ENCODE measurements at regions not wholly inside any gene's neighbourhood (a gene's known extent, or its start where the extent isn't known, plus 50 kb on each side); places are given as distances from the start of the nearest gene placed in this dataset.

DNA sequence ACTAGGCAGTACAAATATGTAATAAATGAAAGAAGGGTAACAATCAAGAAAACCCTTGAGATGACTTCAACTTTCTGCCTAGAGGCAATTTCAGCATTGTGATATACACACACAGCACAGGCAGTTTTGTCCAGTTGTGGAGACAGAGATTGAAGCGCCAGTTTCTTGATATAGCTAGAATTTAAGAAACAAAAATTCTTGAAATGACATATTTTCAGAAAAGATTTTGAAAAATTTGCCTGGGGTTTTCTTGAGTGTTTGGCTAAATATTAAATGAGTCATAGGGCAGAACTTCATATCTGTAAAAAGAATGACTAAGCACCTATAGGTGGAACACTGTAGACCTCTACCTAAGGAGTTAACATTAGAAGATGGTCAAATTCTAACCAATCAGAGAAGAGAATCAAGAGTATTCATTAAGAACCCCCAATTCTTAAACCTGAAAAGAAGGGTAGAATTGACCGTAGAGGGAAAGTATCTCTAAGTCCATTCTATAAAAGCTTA is 1266.8 kb upstream of the TMEFF2 start:
- TF ChIP-seq POLR2A (IDR thresholded peaks at IDR 0.05), result no peak
- TF ChIP-seq, protein P1, sequence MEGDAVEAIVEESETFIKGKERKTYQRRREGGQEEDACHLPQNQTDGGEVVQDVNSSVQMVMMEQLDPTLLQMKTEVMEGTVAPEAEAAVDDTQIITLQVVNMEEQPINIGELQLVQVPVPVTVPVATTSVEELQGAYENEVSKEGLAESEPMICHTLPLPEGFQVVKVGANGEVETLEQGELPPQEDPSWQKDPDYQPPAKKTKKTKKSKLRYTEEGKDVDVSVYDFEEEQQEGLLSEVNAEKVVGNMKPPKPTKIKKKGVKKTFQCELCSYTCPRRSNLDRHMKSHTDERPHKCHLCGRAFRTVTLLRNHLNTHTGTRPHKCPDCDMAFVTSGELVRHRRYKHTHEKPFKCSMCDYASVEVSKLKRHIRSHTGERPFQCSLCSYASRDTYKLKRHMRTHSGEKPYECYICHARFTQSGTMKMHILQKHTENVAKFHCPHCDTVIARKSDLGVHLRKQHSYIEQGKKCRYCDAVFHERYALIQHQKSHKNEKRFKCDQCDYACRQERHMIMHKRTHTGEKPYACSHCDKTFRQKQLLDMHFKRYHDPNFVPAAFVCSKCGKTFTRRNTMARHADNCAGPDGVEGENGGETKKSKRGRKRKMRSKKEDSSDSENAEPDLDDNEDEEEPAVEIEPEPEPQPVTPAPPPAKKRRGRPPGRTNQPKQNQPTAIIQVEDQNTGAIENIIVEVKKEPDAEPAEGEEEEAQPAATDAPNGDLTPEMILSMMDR (IDR thresholded peaks at IDR 0.05), result no peak

Measured in suprapubic skin (tissue), 3 donors.